ENCODE measurements at regions not wholly inside any gene's neighbourhood (a gene's known extent, or its start where the extent isn't known, plus 50 kb on each side); places are given as distances from the start of the nearest gene placed in this dataset.
A peak's percentile ranks its signal among the peaks of the same experiment; 100 is the strongest.

DNA sequence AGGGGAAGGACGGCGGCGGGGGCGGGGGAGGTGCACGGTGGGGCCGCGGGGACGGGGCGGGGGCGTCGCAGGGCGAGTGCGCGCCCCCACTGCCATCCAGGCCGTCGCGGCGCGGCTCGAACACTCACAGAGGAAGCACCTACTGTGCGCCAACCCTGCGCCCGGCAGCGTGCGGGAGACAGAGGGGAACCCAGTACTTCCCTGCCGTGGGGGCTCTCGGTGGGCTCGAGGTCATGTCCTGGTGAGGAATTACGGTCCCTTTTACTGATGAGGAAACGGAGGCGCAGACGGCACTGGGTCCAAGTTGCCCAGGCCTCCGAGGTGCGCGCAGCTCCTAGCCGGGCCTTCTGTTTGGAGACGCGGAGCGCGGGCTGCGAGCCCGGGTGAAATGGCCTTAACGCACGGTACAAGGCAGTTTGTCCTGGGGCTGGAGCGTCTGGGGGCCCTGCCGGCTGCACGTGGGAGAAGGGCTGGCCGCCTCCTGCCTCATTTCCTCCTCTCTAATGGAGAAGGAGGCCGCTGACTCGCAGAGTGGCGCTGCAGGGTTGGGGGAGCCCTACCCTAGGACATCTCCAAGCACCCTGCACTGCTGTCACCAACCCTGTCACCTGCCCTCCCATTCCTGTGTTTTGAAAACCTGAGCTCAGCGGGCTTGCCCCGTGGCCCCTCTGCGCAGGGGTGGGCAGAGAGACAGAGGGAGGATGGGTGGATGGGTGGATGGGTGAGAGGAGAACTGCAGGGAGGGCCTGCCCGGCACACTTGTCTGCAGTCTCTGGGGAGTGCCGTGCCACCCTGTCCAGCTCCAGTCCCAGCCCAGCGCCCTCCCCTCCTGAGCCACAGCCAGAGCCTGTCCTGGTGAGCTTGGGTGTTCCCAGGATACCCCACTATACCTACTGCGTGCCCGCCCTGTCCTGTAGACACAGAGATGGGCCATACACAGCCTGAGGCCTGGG lies 106.0 kb downstream of the ADRA2C start:
- no peak for TF ChIP-seq POLR2A (IDR thresholded peaks at IDR 0.05)
- TF ChIP-seq, protein P1, sequence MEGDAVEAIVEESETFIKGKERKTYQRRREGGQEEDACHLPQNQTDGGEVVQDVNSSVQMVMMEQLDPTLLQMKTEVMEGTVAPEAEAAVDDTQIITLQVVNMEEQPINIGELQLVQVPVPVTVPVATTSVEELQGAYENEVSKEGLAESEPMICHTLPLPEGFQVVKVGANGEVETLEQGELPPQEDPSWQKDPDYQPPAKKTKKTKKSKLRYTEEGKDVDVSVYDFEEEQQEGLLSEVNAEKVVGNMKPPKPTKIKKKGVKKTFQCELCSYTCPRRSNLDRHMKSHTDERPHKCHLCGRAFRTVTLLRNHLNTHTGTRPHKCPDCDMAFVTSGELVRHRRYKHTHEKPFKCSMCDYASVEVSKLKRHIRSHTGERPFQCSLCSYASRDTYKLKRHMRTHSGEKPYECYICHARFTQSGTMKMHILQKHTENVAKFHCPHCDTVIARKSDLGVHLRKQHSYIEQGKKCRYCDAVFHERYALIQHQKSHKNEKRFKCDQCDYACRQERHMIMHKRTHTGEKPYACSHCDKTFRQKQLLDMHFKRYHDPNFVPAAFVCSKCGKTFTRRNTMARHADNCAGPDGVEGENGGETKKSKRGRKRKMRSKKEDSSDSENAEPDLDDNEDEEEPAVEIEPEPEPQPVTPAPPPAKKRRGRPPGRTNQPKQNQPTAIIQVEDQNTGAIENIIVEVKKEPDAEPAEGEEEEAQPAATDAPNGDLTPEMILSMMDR (IDR thresholded peaks at IDR 0.05), result no peak
- DNase-seq, result peak in 1 of 7 donors; percentile 6
- H3K9me3 ChIP-seq (replicated peaks in 1 of 3), result no peaks in the 10 kb centered on the region
- no peaks in the 10 kb centered on the region for H3K36me3 ChIP-seq (replicated peaks in 1 of 2)
- H3K4me3 ChIP-seq, result no peak overlapping the region
- intact Hi-C loops (cut with DNase I), result no loop called here
- H3K27ac ChIP-seq, result no peak overlapping the region
- peaks cover 28% of the 10 kb centered on the region for H3K27me3 ChIP-seq
- 5 to 60% (median 10%) methylated on average over 6 to 58 of the region's 59 CpGs for WGBS, 4 donors
- H3K4me1 ChIP-seq (replicated peaks in 1 of 2), result no peaks in the 10 kb centered on the region

DNA sequence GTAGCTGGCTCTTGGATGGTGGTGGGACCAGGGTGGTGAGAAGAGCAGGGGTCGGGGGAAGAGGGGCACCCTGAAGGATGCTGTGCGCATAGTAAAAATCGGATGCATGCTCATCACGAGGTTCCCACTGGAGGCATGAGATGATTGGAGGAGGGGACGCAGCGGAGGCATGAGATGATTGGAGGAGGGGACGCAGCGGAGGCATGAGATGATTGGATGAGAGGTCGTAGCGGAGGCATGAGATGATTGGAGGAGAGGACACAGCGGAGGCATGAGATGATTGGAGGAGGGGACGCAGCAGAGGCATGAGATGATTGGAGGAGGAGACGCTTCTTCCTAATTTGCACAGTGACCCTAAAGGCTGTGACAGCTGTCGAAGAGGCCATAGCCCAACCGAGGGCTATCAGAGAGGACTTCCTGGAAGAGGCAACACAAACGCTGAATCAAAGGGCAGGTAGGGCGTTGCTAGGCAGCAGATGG lies 106.7 kb downstream of the ADRA2C start:
- intact Hi-C loops (cut with DNase I), result no loop called here
- H3K27ac ChIP-seq, result no peak overlapping the region
- peaks cover 28% of the 10 kb centered on the region for H3K27me3 ChIP-seq
- 61 to 76% (median 68%) methylated on average over 17 of the region's 17 CpGs for WGBS, 4 donors
- H3K9me3 ChIP-seq (replicated peaks in 1 of 3), result no peaks in the 10 kb centered on the region
- no peak for DNase-seq
- H3K4me3 ChIP-seq, result no peak overlapping the region
- H3K4me1 ChIP-seq (replicated peaks in 1 of 2), result no peaks in the 10 kb centered on the region
- no peaks in the 10 kb centered on the region for H3K36me3 ChIP-seq (replicated peaks in 1 of 2)
- TF ChIP-seq, protein P1 (IDR thresholded peaks at IDR 0.05), result no peak
- TF ChIP-seq POLR2A (IDR thresholded peaks at IDR 0.05), result no peak

DNA sequence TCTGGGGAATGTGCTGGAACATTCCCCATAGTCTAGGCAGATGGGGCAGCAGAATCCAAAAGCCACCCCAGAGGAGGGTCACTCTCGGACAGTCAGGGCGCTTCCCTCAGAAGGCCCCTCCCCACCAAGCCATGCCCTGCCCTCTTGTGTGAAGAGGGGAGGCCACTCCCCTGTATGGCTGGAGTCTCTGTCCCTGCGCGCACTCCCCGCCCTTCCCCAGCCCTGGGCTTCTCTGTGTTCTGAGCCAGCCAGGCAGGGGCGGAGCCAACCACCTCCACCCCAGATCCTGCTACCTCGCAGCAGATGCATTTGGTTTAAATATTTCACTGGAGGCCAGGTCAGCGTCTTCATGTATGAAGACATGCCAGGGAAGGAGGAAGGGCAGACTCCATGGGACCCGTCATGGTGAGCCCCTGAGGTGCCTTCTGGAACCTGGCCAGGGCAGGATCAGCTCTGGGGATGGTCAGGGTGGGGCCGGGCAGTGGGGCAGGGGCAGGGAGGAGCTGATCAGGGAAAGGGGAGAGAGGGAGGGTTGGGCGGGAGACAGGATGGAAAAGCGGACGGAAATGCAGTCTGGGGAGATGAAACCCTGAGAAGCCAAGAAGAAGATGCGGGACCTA lies 107.3 kb downstream of the ADRA2C start:
- Histone ChIP-seq H3K27ac (no peak overlapping the region), H3K36me3 (replicated peaks in 1 of 2) (no peaks in the 10 kb centered on the region), H3K9me3 (replicated peaks in 1 of 3) (no peaks in the 10 kb centered on the region), H3K4me1 (replicated peaks in 1 of 2) (no peaks in the 10 kb centered on the region), H3K4me3 (no peak overlapping the region), H3K27me3 (peaks cover 28% of the 10 kb centered on the region)
- 21 to 49% (median 32%) methylated on average over 10 to 14 of the region's 14 CpGs for WGBS, 4 donors
- peak in 1 of 7 donors; percentile 1 for DNase-seq
- intact Hi-C loops (cut with DNase I), result no loop called here
- TF ChIP-seq POLR2A (IDR thresholded peaks at IDR 0.05), result no peak
- TF ChIP-seq, protein P1 (IDR thresholded peaks at IDR 0.05), result no peak

DNA sequence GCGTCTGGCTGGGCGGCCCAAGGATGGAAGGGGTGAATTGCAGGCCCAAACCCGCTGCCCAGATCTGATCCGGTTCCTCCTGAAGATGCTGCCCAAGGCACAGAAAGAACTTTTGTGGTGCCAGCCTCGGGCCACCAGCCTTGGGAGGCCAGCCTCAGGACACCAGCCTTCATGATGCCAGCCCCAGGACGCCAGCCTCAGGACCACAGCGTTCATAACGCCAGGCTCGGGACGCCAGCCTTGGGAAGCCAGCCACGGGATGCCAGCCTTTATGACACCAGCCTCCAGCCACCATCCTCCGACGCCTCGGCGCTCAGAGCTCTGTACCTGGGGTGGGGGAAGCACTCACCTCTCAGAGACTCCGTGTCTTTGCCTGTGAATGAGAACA lies 107.8 kb downstream of the ADRA2C start:
- Histone ChIP-seq H3K27ac (no peak overlapping the region), H3K27me3 (peaks cover 28% of the 10 kb centered on the region), H3K4me3 (no peak overlapping the region), H3K36me3 (replicated peaks in 1 of 2) (no peaks in the 10 kb centered on the region), H3K4me1 (replicated peaks in 1 of 2) (no peaks in the 10 kb centered on the region), H3K9me3 (replicated peaks in 1 of 3) (no peaks in the 10 kb centered on the region)
- intact Hi-C loops (cut with DNase I), result no loop called here
- TF ChIP-seq, protein P1 (IDR thresholded peaks at IDR 0.05), result no peak
- no peak for TF ChIP-seq POLR2A (IDR thresholded peaks at IDR 0.05)
- DNase-seq, result peak in 1 of 7 donors; percentile 9
- WGBS, 4 donors, result 66 to 79% (median 74%) methylated on average over 15 to 16 of the region's 16 CpGs
